ENCODE measurements at regions not wholly inside any gene's neighbourhood (a gene's known extent, or its start where the extent isn't known, plus 50 kb on each side); places are given as distances from the start of the nearest gene placed in this dataset.

DNA sequence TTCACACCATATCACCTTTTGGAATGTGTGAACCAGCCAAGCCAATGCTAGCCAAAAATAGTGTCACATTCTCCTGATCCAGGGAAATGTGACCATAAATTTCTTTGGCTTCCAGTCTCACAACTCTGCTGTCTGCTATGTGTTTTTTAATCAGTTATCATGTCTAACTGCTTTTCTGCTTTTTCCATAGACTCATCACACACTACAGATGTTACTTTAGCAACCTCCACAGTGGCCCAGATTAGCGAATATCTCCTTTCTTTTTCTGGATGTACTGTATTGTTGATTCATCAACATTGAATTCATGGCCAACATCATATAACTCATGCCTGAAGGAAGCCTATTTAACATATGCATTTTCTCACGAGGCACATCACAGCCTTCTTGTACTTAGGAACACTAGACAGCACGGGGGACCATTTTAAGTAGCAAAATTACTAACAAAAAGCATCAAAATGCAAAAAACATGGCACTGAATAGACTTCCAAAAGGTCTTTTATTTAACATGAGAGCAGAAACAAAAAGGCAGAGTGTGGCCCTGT is 73.1 kb upstream of the POU2AF2 start:
- no peak for TF ChIP-seq BCL11A (tag by site-specific recombination; IDR thresholded peaks at IDR 0.05; ENCODE audit: low read depth)
- TF ChIP-seq, protein P1, sequence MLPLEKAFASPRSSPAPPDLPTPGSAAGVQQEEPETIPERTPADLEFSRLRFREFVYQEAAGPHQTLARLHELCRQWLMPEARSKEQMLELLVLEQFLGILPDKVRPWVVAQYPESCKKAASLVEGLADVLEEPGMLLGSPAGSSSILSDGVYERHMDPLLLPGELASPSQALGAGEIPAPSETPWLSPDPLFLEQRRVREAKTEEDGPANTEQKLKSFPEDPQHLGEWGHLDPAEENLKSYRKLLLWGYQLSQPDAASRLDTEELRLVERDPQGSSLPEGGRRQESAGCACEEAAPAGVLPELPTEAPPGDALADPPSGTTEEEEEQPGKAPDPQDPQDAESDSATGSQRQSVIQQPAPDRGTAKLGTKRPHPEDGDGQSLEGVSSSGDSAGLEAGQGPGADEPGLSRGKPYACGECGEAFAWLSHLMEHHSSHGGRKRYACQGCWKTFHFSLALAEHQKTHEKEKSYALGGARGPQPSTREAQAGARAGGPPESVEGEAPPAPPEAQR (tag by site-specific recombination; IDR thresholded peaks at IDR 0.05), result no peak
- TF ChIP-seq, protein P2, sequence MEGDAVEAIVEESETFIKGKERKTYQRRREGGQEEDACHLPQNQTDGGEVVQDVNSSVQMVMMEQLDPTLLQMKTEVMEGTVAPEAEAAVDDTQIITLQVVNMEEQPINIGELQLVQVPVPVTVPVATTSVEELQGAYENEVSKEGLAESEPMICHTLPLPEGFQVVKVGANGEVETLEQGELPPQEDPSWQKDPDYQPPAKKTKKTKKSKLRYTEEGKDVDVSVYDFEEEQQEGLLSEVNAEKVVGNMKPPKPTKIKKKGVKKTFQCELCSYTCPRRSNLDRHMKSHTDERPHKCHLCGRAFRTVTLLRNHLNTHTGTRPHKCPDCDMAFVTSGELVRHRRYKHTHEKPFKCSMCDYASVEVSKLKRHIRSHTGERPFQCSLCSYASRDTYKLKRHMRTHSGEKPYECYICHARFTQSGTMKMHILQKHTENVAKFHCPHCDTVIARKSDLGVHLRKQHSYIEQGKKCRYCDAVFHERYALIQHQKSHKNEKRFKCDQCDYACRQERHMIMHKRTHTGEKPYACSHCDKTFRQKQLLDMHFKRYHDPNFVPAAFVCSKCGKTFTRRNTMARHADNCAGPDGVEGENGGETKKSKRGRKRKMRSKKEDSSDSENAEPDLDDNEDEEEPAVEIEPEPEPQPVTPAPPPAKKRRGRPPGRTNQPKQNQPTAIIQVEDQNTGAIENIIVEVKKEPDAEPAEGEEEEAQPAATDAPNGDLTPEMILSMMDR (tag by site-specific recombination; IDR thresholded peaks at IDR 0.05), result no peak
